ENCODE measurements at regions not wholly inside any gene's neighbourhood (a gene's known extent, or its start where the extent isn't known, plus 50 kb on each side); places are given as distances from the start of the nearest gene placed in this dataset.

- Histone ChIP-seq H3K4me3 (ENCODE audit: low read length) (no peak overlapping the region), H3K36me3 (ENCODE audit: insufficient read depth, low read length) (no peaks in the 10 kb centered on the region), H2AFZ (ENCODE audit: low read depth, low read length) (no peak overlapping the region), H3K27me3 (ENCODE audit: insufficient read depth, low read length) (no peaks in the 10 kb centered on the region), H3K9me3 (ENCODE audit: low read length) (no peaks in the 10 kb centered on the region), H3K4me1 (ENCODE audit: insufficient read depth, low read length) (no peaks in the 10 kb centered on the region)
Measured at GRCh38 chr5:59959330-59959729, 65.8 kb upstream of the PDE4D start.

GRCh38 chr5:59956130-59956783 lies 62.7 kb upstream of the PDE4D start:
- no peaks in the 10 kb centered on the region for H3K4me1 ChIP-seq (ENCODE audit: insufficient read depth, low read length)
- no peak overlapping the region for H2AFZ ChIP-seq (ENCODE audit: low read depth, low read length)
- no peaks in the 10 kb centered on the region for H3K9me3 ChIP-seq (ENCODE audit: low read length)
- H3K27me3 ChIP-seq (ENCODE audit: insufficient read depth, low read length) = no peaks in the 10 kb centered on the region
- H3K36me3 ChIP-seq (ENCODE audit: insufficient read depth, low read length) = no peaks in the 10 kb centered on the region
- no peak overlapping the region for H3K4me3 ChIP-seq (ENCODE audit: low read length)

GRCh38 chr5:59955241-59955640 lies 61.7 kb upstream of the PDE4D start:
- Histone ChIP-seq H3K4me3 (ENCODE audit: low read length) (no peak overlapping the region), H3K36me3 (ENCODE audit: insufficient read depth, low read length) (no peaks in the 10 kb centered on the region), H3K27me3 (ENCODE audit: insufficient read depth, low read length) (no peaks in the 10 kb centered on the region), H2AFZ (ENCODE audit: low read depth, low read length) (no peak overlapping the region), H3K4me1 (ENCODE audit: insufficient read depth, low read length) (no peaks in the 10 kb centered on the region), H3K9me3 (ENCODE audit: low read length) (no peaks in the 10 kb centered on the region)

- Histone ChIP-seq H3K4me3 (ENCODE audit: low read length) (no peak overlapping the region), H2AFZ (ENCODE audit: low read depth, low read length) (no peak overlapping the region), H3K4me1 (ENCODE audit: insufficient read depth, low read length) (no peaks in the 10 kb centered on the region), H3K27me3 (ENCODE audit: insufficient read depth, low read length) (no peaks in the 10 kb centered on the region), H3K36me3 (ENCODE audit: insufficient read depth, low read length) (no peaks in the 10 kb centered on the region), H3K9me3 (ENCODE audit: low read length) (no peaks in the 10 kb centered on the region)
Measured at GRCh38 chr5:59943452-59944113, 50.1 kb upstream of the PDE4D start.

Data from neuron (in vitro differentiated cells).